Breast epithelium (tissue), 4 donors: ENCODE measurements at regions not wholly inside any gene's neighbourhood (a gene's known extent, or its start where the extent isn't known, plus 50 kb on each side); places are given as distances from the start of the nearest gene placed in this dataset.

ENCODE experiments used
- DNase-seq, 2 donors: peaks; one replicate each; pipeline ENCODE4 v3.0.0-alpha.2; 2019; ENCODE audit warnings: low spot score in 2 of 2
- H3K27ac ChIP-seq, 2 donors: fragments of 200-600 bp; sonication (generic) in 1 of 2; one replicate each; pipeline ENCODE4 v1.5.1; 2016 to 2019; ENCODE audit warnings: mild to moderate bottlenecking in 1 of 2
- H3K27me3 ChIP-seq, 2 donors: fragments of 200-600 bp; sonication (generic) in 1 of 2; one replicate each; pipeline versions ENCODE4 v1.5.1 to v1.6.0; 2017 to 2019; ENCODE audit warnings: control low read depth in 1 of 2, mild to moderate bottlenecking in 1 of 2
- H3K36me3 ChIP-seq: fragments of 200-600 bp; one replicate; pipeline ENCODE4 v1.5.1; 2019
- H3K4me1 ChIP-seq, 2 donors: fragments of 200-600 bp; sonication (generic); one replicate each; pipeline ENCODE4 v1.5.1; 2016 to 2019; ENCODE audit warnings: control low read depth in 1 of 2
- H3K4me3 ChIP-seq, 3 donors: fragments of 200-600 bp; sonication (generic); 1 replicate in 2 of 3; 2 replicates in 1 of 3; pipeline ENCODE4 v1.5.1; 2016 to 2019; ENCODE audit warnings: mild to moderate bottlenecking in 3 of 3, moderate library complexity in 2 of 3
- H3K9me3 ChIP-seq, 2 donors: fragments of 200-600 bp; sonication (generic) in 1 of 2; one replicate each; pipeline ENCODE4 v1.5.1; 2016 to 2019; ENCODE audit warnings: control low read depth in 1 of 2
- POLR2A ChIP-seq: fragments of 450-650 bp; IDR thresholded peaks from one replicate; pipeline ENCODE4 v1.6.1; 2016; ENCODE audit warnings: antibody characterized with exemption, mild to moderate bottlenecking, moderate library complexity
- POLR2AphosphoS5 ChIP-seq, 3 donors: sonication (generic); formaldehyde crosslinking; IDR thresholded peaks; one replicate each; pipeline ENCODE4 v1.6.1; 2017; ENCODE audit warnings: antibody characterized with exemption in 3 of 3
- intact Hi-C: fragments of 100-400 bp; cut with DNase I; formaldehyde crosslinking; loops from one replicate; pipeline ENCODE4 v1.15.1; 2023; ENCODE audit warnings: low total_unique reads
- TF ChIP-seq, protein P1 (sequence below), 3 donors: fragments of 450-650 bp; IDR thresholded peaks; one replicate each; pipeline ENCODE4 v1.5.1; 2016 to 2017; ENCODE audit warnings: antibody characterized with exemption in 3 of 3, mild to moderate bottlenecking in 3 of 3, moderate library complexity in 3 of 3

DNA sequence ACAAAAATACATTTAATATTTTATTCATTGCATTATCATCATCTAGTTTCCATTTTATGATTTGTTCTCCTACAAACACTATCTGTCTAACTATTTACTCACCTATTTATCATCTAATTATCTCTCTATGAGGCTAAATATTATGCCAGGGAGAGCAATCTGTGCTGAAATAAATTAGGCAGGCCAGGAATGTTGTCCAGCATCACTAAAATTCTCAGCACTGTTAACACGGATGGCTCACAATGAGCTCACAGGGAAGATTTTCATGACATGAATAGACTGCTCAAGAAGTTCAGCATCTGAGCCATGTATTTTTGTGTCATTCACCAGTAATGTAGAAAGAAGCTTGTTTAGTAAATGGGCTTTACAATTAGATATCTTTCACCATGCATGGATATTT, 1277.2 kb downstream of the GRIK2 start:
- Histone ChIP-seq H3K4me3 (no peak overlapping the region), H3K27ac (no peak overlapping the region), H3K27me3 (no peaks in the 10 kb centered on the region), H3K36me3 (peaks cover 1% of the 10 kb centered on the region), H3K4me1 (no peaks in the 10 kb centered on the region), H3K9me3 (no peaks in the 10 kb centered on the region)
- DNase-seq, result no peak
- no peak for TF ChIP-seq POLR2A
- TF ChIP-seq, protein P1, sequence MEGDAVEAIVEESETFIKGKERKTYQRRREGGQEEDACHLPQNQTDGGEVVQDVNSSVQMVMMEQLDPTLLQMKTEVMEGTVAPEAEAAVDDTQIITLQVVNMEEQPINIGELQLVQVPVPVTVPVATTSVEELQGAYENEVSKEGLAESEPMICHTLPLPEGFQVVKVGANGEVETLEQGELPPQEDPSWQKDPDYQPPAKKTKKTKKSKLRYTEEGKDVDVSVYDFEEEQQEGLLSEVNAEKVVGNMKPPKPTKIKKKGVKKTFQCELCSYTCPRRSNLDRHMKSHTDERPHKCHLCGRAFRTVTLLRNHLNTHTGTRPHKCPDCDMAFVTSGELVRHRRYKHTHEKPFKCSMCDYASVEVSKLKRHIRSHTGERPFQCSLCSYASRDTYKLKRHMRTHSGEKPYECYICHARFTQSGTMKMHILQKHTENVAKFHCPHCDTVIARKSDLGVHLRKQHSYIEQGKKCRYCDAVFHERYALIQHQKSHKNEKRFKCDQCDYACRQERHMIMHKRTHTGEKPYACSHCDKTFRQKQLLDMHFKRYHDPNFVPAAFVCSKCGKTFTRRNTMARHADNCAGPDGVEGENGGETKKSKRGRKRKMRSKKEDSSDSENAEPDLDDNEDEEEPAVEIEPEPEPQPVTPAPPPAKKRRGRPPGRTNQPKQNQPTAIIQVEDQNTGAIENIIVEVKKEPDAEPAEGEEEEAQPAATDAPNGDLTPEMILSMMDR (IDR thresholded peaks at IDR 0.05), result no peak
- TF ChIP-seq POLR2AphosphoS5 (IDR thresholded peaks at IDR 0.05), result no peak
- intact Hi-C loops, result no loop called here

DNA sequence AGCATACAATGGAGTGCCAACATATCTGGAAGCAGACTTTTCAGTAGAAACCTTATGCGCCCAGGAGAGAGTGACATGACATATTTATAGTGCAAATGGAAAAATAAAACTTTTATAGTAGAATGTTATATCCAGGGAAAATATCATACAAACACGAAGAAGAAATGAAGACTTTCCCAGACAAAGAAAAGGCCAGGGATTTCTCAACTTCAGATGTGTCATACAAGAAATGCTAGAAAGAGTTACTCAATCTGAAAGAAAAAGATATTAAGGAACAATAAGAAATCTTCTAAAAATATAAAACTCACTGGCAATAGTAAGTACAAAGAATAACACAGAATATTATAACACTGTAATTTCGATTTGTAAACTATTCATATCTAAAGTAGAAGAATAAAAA, 1269.3 kb downstream of the GRIK2 start:
- Histone ChIP-seq H3K27me3 (no peaks in the 10 kb centered on the region), H3K4me3 (no peak overlapping the region), H3K4me1 (no peaks in the 10 kb centered on the region), H3K27ac (no peak overlapping the region), H3K36me3 (no peaks in the 10 kb centered on the region), H3K9me3 (peaks cover 0 to 2% of the 10 kb centered on the region in 2 donors)
- TF ChIP-seq POLR2A (no peak), POLR2AphosphoS5 (IDR thresholded peaks at IDR 0.05) (no peak)
- TF ChIP-seq, protein P1 (IDR thresholded peaks at IDR 0.05), result no peak
- intact Hi-C loops, result no loop called here
- no peak for DNase-seq

DNA sequence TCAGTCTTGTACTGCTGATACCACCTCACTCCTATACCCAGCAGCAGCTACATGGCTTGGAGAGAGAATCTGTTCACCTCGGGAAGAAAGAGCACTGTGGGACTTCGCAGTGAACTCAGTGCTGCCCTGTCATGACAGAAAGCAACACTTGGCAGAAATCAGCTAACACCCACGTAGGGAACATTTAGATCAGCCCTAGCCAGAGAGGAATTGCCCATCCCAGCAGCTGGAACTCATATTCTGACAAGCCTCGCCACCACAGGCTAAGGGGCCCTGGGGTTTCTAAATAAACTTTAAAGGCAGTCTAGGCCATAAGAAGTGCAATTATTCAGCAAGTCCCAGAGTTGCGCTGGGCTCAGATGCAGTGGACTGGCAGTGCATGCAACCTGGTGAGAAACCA, 1266.8 kb downstream of the GRIK2 start:
- intact Hi-C loops, result no loop called here
- TF ChIP-seq, protein P1 (IDR thresholded peaks at IDR 0.05), result no peak
- no peak for TF ChIP-seq POLR2AphosphoS5 (IDR thresholded peaks at IDR 0.05)
- no peak for TF ChIP-seq POLR2A
- H3K27ac ChIP-seq, result no peak overlapping the region
- H3K4me3 ChIP-seq, result no peak overlapping the region
- no peak for DNase-seq
- no peaks in the 10 kb centered on the region for H3K27me3 ChIP-seq
- H3K9me3 ChIP-seq, result peaks cover 0 to 6% of the 10 kb centered on the region in 2 donors
- no peaks in the 10 kb centered on the region for H3K4me1 ChIP-seq
- no peaks in the 10 kb centered on the region for H3K36me3 ChIP-seq

DNA sequence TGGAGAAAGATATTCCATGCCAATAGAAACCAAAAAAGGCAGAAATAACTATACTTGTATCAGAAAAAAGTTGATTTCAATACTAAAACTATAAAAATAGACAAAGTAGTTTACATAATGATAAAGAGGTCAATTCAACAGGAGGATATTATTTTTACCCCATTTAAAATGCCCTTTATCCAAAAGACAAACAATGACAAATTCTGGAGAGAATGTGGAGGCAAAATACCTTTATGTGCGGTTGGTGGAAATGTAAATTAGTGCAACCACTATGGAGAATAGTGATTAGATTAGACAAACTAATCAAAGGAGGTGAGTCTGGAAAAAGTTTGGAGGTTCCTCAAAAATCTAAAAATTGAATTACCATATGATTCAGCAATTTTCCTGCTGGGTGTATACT, 1262.3 kb downstream of the GRIK2 start:
- H3K4me1 ChIP-seq, result no peaks in the 10 kb centered on the region
- H3K36me3 ChIP-seq, result no peaks in the 10 kb centered on the region
- H3K9me3 ChIP-seq, result peaks cover 0 to 6% of the 10 kb centered on the region in 2 donors
- H3K4me3 ChIP-seq, result no peak overlapping the region
- H3K27me3 ChIP-seq, result no peaks in the 10 kb centered on the region
- intact Hi-C loops, result no loop called here
- H3K27ac ChIP-seq, result no peak overlapping the region
- DNase-seq, result no peak
- TF ChIP-seq, protein P1 (IDR thresholded peaks at IDR 0.05), result no peak
- TF ChIP-seq POLR2A (no peak), POLR2AphosphoS5 (IDR thresholded peaks at IDR 0.05) (no peak)

DNA sequence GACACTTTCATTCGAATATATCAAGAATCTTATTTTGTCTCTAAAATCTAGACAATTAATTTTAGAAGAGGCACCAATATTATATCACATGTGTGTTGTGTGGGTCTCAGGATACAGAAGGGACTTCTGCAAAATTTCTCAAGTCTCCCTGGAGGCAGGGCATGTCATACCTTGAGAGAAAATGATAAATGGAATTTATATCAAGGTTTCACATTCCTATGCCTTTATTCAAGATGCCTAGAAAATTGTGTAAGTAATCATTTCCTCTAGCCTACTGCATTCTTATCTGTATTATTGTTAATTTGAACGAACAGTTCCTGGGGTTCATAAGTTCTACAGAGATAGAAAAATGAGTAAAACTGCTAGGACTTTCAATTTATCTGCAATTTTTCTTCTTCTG, 1247.9 kb downstream of the GRIK2 start:
- DNase-seq, result no peak
- H3K36me3 ChIP-seq, result no peaks in the 10 kb centered on the region
- H3K4me1 ChIP-seq, result no peaks in the 10 kb centered on the region
- TF ChIP-seq POLR2A, result no peak
- TF ChIP-seq, protein P1 (IDR thresholded peaks at IDR 0.05), result no peak
- peaks cover 0 to 6% of the 10 kb centered on the region in 2 donors for H3K9me3 ChIP-seq
- H3K27ac ChIP-seq, result no peak overlapping the region
- H3K4me3 ChIP-seq, result no peak overlapping the region
- H3K27me3 ChIP-seq, result no peaks in the 10 kb centered on the region
- intact Hi-C loops, result no loop called here
